T-cell (primary cell): ENCODE measurements at regions not wholly inside any gene's neighbourhood (a gene's known extent, or its start where the extent isn't known, plus 50 kb on each side); places are given as distances from the start of the nearest gene placed in this dataset.
"Not testable (repeated sequence)": the region's sequence is repeated elsewhere in the genome, so short reads cannot be mapped to it uniquely, and the experiment has no call there.

Source experiments
- ATAC-seq, 4 experiments: fragments of 200-7000 bp in 3 of 4; fragments of 150-1000 bp in 1 of 4; cut with Tn5 transposase; replicated peaks in 1 of 4; 1 replicate in 3 of 4; 2 replicates in 1 of 4; pipeline ENCODE4 v1.10.0; 2021; ENCODE audit warnings: moderate library complexity in 3 of 4, mild to moderate bottlenecking in 2 of 4, moderate number of reproducible peaks in 1 of 4
- CTCF ChIA-PET, 2 donors: fragments of 300-600 bp; sonication (Branson Sonifier 250); formaldehyde crosslinking; loops; one replicate each; lab custom pipeline; 2022; ENCODE audit warnings: antibody characterized with exemption in 2 of 2; lab: Charles Lee
- POLR2A ChIA-PET, 2 donors: fragments of 300-600 bp; sonication (Branson Sonifier 250); formaldehyde crosslinking; loops; one replicate each; lab custom pipeline; 2022; ENCODE audit warnings: antibody characterized with exemption in 2 of 2; lab: Charles Lee
- DNase-seq, 35 experiments: peaks; one replicate each; pipeline versions ENCODE4 v3.0.0 to v3.0.0-alpha.2; 2013 to 2023
- H3K27ac ChIP-seq: one replicate; pipeline ENCODE4 v1.5.1; 2013; ENCODE audit warnings: low read length
- H3K27me3 ChIP-seq, 2 experiments: replicated peaks in 1 of 2; 1 replicate in 1 of 2; 2 replicates in 1 of 2; pipeline versions ENCODE4 v1.6.1 to v1.7.0; 2013; ENCODE audit warnings: low read length in 1 of 2, mixed read lengths in 1 of 2; ENCODE audit not compliant: control insufficient read depth in 2 of 2, insufficient read depth in 2 of 2; ENCODE audit errors: extremely low read depth in 1 of 2
- H3K36me3 ChIP-seq, 2 donors: 1 replicate in 1 of 2; 2 replicates in 1 of 2; pipeline versions ENCODE4 v1.6.1 to v1.7.0; 2013; ENCODE audit warnings: low read length in 1 of 2; ENCODE audit not compliant: control insufficient read depth in 2 of 2, insufficient read depth in 1 of 2; ENCODE audit errors: extremely low read depth in 1 of 2
- H3K4me1 ChIP-seq, 2 experiments: 1 replicate in 1 of 2; 2 replicates in 1 of 2; pipeline versions ENCODE4 v1.6.1 to v1.7.0; 2013; ENCODE audit warnings: low read length in 2 of 2, mixed read lengths in 1 of 2; ENCODE audit not compliant: insufficient read depth in 2 of 2, control insufficient read depth in 1 of 2; ENCODE audit errors: extremely low read depth in 1 of 2
- H3K4me3 ChIP-seq, 2 donors: 1 replicate in 1 of 2; 2 replicates in 1 of 2; pipeline versions ENCODE4 v1.5.1 to v1.7.0; 2013; ENCODE audit warnings: mild to moderate bottlenecking in 2 of 2, low read length in 1 of 2, moderate library complexity in 1 of 2; ENCODE audit not compliant: control insufficient read depth in 1 of 2; ENCODE audit errors: extremely low read depth in 1 of 2
- H3K9me3 ChIP-seq: 2 replicates; pipeline ENCODE4 v1.7.0; 2013
- H3K27ac Mint-ChIP-seq, 2 donors: one replicate each; pipeline ENCODE4 v1.8.0; 2020 to 2021; ENCODE audit warnings: mild to moderate bottlenecking in 2 of 2, mixed read lengths in 2 of 2
- H3K27me3 Mint-ChIP-seq, 2 donors: one replicate each; pipeline ENCODE4 v1.8.0; 2021 to 2022; ENCODE audit warnings: mixed read lengths in 2 of 2
- H3K36me3 Mint-ChIP-seq: one replicate; pipeline ENCODE4 v1.8.0; 2021; ENCODE audit warnings: mixed read lengths
- H3K4me1 Mint-ChIP-seq, 3 donors: one replicate each; pipeline ENCODE4 v1.8.0; 2020 to 2022; ENCODE audit warnings: mixed read lengths in 3 of 3, mild to moderate bottlenecking in 1 of 3
- H3K4me3 Mint-ChIP-seq, 3 donors: one replicate each; pipeline ENCODE4 v1.8.0; 2020 to 2022; ENCODE audit warnings: mild to moderate bottlenecking in 3 of 3, mixed read lengths in 3 of 3, moderate library complexity in 3 of 3
- H3K9me3 Mint-ChIP-seq, 3 donors: one replicate each; pipeline ENCODE4 v1.8.0; 2020 to 2022; ENCODE audit warnings: mixed read lengths in 3 of 3
- WGBS: methylation state at CpG from one replicate; pipeline ENCODE4 v1.1.5; 2013; ENCODE audit warnings: missing lambda C conversion rate; ENCODE audit not compliant: insufficient coverage; 5-methylcytosine and 5-hydroxymethylcytosine counted together

DNA sequence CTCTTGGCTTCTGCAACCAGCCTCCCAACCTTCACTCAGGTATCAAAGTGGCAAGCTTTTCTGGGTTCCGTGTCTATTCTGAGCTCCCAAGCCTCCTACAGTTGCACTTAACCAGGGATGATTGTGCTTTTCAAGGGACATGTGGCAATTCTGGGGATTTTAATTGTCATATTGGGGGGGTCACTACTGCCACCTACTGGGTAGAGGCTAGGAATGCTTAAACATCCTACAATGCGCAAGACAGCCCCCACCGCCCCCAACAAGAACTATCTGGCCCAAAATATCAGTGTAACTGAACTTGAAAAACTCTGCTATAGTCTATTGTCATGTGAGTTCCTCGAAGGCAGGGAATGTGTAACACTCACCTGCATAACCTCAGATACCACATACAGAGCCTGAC, 201.5 kb downstream of the NPIPA8 start:
- POLR2A ChIA-PET, H3K36me3 Mint-ChIP-seq, H3K27me3 Mint-ChIP-seq, H3K27ac ChIP-seq, H3K36me3 ChIP-seq, H3K9me3 ChIP-seq, H3K4me1 Mint-ChIP-seq, CTCF ChIA-PET, H3K27ac Mint-ChIP-seq, ATAC-seq, H3K4me3 ChIP-seq, H3K4me3 Mint-ChIP-seq, H3K27me3 ChIP-seq, H3K4me1 ChIP-seq, DNase-seq, H3K9me3 Mint-ChIP-seq: not testable (repeated sequence)
- no CpG with 5 or more reads among the region's 4 CpGs for WGBS

DNA sequence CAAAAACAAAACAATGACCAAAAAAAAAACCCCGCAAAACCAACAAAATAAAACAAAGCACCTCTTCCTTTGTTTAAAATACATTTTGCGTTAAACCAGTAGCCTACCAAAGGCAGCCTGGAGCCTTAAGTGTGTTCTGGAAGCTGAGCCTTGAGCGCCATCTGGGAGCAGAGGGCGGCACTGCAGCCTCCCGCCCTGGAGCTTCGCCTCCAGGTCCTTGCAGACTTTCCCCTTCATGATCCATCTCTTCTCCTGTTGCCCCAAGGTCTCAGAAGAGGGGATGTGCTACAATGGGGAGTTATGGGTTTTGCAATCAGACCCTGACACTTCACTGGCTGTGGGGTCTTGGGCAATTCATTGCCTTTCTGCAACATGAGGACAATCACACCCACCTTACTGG, 204.9 kb downstream of the NPIPA8 start:
- H3K27me3 ChIP-seq, H3K36me3 ChIP-seq, H3K27me3 Mint-ChIP-seq, H3K27ac Mint-ChIP-seq, H3K27ac ChIP-seq, H3K4me3 Mint-ChIP-seq, H3K36me3 Mint-ChIP-seq, POLR2A ChIA-PET, H3K9me3 Mint-ChIP-seq, H3K4me1 Mint-ChIP-seq, H3K4me1 ChIP-seq, H3K4me3 ChIP-seq, CTCF ChIA-PET, H3K9me3 ChIP-seq: not testable (repeated sequence)
- ATAC-seq = peak in 3 of 4 experiments; percentile 43 to 62 (median 55)
- peak in 1 of 35 experiments; percentile 0 for DNase-seq
- no CpG with 5 or more reads among the region's 6 CpGs for WGBS

DNA sequence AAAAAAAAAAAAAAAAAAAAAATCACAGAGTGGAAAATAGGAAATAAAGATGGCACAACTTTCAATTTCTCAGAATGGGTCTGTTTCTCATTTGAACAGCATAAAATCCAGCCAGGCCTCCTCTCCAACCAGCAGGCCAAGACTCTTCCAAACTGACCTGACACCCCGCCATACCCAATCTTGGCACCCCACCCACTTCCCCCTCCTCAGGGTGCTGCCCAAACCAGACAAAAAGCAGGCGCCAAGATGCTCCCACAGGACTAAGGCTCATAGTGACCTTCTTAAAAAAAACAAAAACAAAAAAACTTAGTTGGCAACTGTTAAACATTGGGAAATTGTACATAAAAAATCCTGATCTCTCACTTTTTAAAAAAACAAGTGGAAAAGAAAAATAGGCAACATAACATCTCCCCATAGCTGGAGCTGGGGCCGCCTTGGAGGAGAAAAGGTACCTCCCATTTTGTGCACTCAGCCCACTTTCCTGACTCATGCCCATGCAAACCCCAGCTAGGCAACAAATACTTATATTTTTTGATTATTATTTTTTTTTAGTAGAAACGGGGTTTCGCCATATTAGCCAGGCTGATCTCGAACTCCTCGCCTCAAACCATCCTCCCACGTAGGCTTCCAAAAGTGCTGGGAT, 205.9 kb downstream of the NPIPA8 start:
- ATAC-seq, H3K27ac Mint-ChIP-seq, H3K9me3 Mint-ChIP-seq: not testable (repeated sequence)

DNA sequence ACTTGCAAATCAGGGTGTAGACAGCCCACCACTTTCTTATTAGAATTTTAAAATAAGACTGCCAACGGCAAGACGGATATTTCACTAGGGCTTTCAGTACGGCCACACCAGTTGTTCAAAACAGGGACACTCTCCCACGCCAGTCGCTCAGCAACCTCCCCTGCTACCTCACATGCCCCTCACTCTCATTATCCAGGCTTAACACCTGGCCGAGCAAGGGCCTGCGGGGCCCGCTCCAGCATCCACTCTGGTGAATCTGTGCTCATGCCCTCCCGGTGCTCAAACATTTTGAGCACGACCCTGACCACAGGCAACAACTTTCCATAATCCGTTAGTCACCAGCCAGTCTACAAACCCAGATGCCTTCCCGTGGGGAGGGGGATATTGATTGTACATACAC, 209.5 kb downstream of the NPIPA8 start:
- H3K36me3 ChIP-seq, H3K4me1 Mint-ChIP-seq, H3K27me3 ChIP-seq, H3K4me1 ChIP-seq, DNase-seq, H3K27ac Mint-ChIP-seq, H3K27ac ChIP-seq, H3K36me3 Mint-ChIP-seq, H3K27me3 Mint-ChIP-seq, H3K4me3 ChIP-seq, H3K4me3 Mint-ChIP-seq, ATAC-seq, POLR2A ChIA-PET, H3K9me3 ChIP-seq, CTCF ChIA-PET, H3K9me3 Mint-ChIP-seq: not testable (repeated sequence)
- WGBS = no CpG with 5 or more reads among the region's 12 CpGs

More for the DNA sequence above, 205.9 kb downstream of the NPIPA8 start:
- DNase-seq, CTCF ChIA-PET, H3K36me3 ChIP-seq, H3K4me3 ChIP-seq, H3K27me3 Mint-ChIP-seq, H3K27ac ChIP-seq, POLR2A ChIA-PET, H3K4me1 Mint-ChIP-seq, H3K4me3 Mint-ChIP-seq, H3K27me3 ChIP-seq, H3K4me1 ChIP-seq, H3K9me3 ChIP-seq, H3K36me3 Mint-ChIP-seq: not testable (repeated sequence)
- no CpG with 5 or more reads among the region's 8 CpGs for WGBS

DNA sequence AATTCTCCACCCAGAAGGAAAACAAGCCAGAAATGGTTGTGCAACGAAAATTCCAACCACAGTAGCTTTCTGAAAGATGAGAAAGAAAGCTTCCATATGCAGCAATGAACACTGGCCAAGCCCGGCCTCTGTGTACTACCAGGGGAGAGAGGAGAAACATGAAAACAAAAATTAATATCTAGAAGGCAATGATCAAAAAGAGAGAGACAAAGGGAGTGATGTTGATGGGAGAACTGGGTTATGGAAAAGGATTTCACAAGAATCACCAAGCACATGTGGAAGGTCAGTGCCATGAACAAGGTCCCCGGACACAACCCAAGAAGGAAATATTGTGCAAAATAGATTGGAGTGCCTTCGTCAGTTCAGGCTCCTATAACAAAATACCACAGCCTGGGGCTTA, 217.4 kb downstream of the NPIPA8 start:
- H3K4me3 ChIP-seq, H3K27me3 Mint-ChIP-seq, DNase-seq, POLR2A ChIA-PET, H3K4me1 ChIP-seq, ATAC-seq, H3K9me3 ChIP-seq, H3K36me3 ChIP-seq, H3K4me3 Mint-ChIP-seq, H3K4me1 Mint-ChIP-seq, H3K27me3 ChIP-seq, H3K9me3 Mint-ChIP-seq, CTCF ChIA-PET, H3K27ac ChIP-seq, H3K27ac Mint-ChIP-seq, H3K36me3 Mint-ChIP-seq: not testable (repeated sequence)
- WGBS = no CpG with 5 or more reads among the region's 4 CpGs

DNA sequence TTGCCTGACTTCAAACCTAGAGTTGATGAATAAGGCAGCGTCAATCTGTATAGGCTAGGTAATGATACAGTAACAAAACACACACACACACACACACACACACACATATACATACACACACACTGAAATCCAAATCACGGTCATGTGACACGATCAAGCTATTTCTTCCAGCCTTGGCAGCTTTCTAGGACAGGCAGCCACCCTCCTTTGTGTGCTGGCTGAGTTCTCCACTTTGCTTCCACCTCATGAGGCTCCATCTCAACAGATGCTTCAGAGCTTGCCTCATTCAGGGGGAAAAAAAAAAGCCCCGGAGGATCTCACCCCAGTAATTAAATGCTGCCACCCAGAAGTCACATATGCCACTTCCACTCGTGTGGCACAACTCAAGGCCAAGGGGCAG, 217.9 kb downstream of the NPIPA8 start:
- POLR2A ChIA-PET, H3K27me3 Mint-ChIP-seq, H3K27me3 ChIP-seq, CTCF ChIA-PET, ATAC-seq, H3K4me3 ChIP-seq, H3K27ac Mint-ChIP-seq, H3K4me1 ChIP-seq, H3K4me1 Mint-ChIP-seq, DNase-seq, H3K36me3 ChIP-seq, H3K36me3 Mint-ChIP-seq, H3K4me3 Mint-ChIP-seq, H3K27ac ChIP-seq, H3K9me3 ChIP-seq, H3K9me3 Mint-ChIP-seq: not testable (repeated sequence)
- no CpG with 5 or more reads among the region's 5 CpGs for WGBS

DNA sequence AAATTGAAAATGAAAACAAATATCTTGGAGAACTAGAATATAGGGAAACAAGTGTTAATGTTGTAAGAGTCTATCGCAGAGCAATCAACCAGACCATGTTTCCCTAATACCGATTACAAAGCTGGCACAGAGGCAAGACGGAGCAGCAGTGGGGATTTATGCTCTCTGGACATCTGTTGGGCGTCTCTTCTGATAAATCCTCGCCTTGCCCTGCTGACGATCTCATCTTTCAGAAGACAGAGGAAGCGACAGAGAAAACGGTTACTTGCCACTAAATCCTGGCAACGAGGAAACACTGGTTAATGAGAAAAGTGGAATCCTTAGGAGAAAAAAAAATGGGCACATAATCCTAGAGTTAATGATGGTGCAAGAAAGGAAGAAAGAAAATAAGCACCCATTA, 218.5 kb downstream of the NPIPA8 start:
- 80% methylated on average over 1 of the region's 9 CpGs for WGBS
- H3K27ac ChIP-seq, H3K4me1 ChIP-seq, DNase-seq, H3K27me3 ChIP-seq, H3K27ac Mint-ChIP-seq, H3K4me3 ChIP-seq, H3K4me3 Mint-ChIP-seq, H3K9me3 ChIP-seq, H3K9me3 Mint-ChIP-seq, H3K4me1 Mint-ChIP-seq, CTCF ChIA-PET, H3K27me3 Mint-ChIP-seq, ATAC-seq, H3K36me3 ChIP-seq, POLR2A ChIA-PET, H3K36me3 Mint-ChIP-seq: not testable (repeated sequence)
